HG02943 (cell line): ENCODE measurements at regions not wholly inside any gene's neighbourhood (a gene's known extent, or its start where the extent isn't known, plus 50 kb on each side); places are given as distances from the start of the nearest gene placed in this dataset.
"Not testable (repeated sequence)": the region's sequence is repeated elsewhere in the genome, so short reads cannot be mapped to it uniquely, and the experiment has no call there.

Experiments used
- ATAC-seq: cut with Tn5 transposase; IDR thresholded peaks from one replicate; pipeline ENCODE4 v1.9.1; 2021; ENCODE audit warnings: mild to moderate bottlenecking, low read depth, moderate library complexity; ENCODE audit not compliant: unreplicated experiment

GRCh38 chr20:47940101-47940813 lies 155.0 kb upstream of the SULF2 start:
- no peak for ATAC-seq

- ATAC-seq: no peak
These were observed 151.3 kb upstream of the SULF2 start for GRCh38 chr20:47936612-47937011.

- no peak for ATAC-seq
These were observed 149.5 kb upstream of the SULF2 start for GRCh38 chr20:47934761-47935160.

DNA sequence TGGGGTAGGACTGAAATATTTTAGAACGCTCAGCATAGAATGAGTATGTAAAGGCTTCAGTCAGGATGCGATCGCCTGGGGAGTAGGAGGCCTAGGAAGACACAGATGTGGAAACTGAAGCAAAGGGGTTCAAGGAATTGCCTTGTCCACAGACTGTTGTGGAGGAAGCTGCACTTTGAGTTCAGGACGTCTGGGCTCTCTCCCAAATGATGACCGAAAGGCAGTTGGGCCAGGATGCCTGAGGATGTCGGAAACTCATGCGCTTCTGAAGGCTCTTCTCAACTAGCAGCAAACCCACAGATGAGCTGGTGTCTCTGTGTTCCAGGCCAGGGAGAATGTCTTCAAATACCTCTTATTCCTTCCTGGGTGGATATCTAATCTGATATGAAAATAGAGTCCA lies 146.2 kb upstream of the SULF2 start:
- no peak for ATAC-seq

GRCh38 chr20:47931002-47931401 lies 145.7 kb upstream of the SULF2 start:
- ATAC-seq: no peak

DNA sequence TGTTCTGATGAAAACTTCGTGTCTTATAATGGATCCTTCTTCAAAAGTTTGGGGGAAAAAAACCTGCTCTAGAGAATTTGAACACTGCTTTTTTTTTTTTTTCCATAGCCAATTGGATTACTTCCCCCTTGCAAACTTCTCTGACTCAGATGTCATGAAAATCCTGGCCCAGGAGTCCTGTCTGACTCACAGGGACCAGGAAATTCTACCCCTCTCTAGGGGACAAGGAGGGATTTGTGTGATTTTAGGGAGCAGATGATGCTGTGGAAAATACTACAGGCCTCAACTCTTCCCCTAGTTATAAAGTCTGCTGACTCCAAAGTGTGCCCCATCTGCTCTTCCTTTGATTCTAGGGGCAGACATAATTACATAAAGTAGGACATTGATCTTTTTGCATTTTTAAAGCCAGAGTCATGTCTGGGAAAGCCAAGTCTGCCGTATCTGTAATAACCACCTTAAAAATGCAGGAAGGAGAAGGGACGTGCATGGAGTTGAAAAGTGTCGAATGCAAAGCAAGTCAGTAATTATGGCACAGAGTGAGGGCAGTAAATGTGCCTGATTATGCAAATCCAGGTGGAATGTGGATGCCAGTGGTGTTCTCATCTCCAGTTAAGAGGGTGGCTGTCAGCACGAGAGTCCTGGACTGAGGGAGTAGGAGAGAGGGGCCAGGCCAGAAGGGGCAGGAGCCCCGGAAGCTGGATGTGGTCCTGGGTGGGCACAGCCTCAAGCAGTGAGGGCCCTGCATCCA lies 144.3 kb upstream of the SULF2 start:
- no peak for ATAC-seq

- ATAC-seq: no peak
These were observed 142.7 kb upstream of the SULF2 start for GRCh38 chr20:47927944-47928343.

- ATAC-seq: no peak
These were observed 142.1 kb upstream of the SULF2 start for GRCh38 chr20:47927385-47927851.

DNA sequence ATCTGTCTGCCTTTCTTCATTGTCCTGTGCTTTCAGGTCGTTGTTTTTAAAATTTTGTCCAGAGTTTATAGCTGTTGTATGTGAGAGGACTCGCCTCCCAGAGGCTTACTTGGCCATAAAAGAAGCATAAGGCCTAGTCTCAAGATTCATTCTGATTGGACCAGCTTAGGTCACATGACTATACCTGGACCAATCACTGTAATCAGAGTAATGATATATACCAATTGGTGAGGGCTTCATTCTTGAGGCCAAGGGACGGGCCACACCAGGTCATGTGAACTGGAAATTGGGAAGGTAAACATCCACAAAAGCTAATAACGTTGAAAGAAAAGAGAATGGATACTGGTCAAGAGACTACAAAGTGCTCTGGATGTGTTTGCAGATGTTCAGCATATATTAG lies 141.4 kb upstream of the SULF2 start:
- ATAC-seq: no peak

DNA sequence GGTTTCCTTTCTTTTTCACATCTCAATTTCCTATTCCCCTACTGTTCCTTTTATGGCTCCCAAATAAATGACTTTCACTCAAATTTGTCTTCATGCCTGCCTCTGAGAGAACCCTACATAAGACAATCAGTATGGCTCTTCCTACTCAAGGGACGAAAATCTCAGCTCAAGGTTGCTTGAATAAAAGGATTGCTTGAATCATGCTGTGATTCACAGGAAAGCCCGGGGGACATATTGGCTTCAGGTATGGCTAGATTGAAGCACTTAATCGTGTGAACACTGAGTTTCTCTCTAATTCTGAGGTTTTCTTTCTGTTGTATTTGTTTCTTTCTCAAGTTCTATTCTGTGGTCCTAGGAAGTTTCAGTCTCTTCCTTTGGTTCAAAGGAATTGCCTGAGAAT lies 140.3 kb upstream of the SULF2 start:
- ATAC-seq: no peak

GRCh38 chr20:47922269-47922668 lies 137.0 kb upstream of the SULF2 start:
- ATAC-seq: no peak

DNA sequence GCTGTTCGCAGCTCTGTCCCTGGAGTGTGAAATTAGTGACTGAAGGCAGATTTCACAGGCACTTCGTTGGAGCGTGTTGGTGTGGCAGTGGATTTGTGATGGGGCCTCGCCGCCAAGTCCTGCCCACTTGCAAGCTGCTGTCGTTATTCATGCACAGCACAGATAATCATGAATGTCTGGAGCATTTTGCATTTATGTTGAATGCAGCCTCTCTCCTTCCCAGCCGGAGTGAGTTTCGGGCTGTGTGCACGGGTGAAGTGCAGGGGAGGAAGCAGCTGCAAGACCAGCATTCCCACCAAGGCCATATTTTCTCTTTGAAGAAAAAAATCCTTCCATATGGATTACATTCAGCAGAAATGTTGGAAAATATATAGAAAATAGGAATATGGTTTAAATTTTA lies 136.5 kb upstream of the SULF2 start:
- ATAC-seq: not testable (repeated sequence)

- ATAC-seq: no peak
These were observed 136.1 kb upstream of the SULF2 start for GRCh38 chr20:47921408-47921807.

- no peak for ATAC-seq
These were observed 132.3 kb upstream of the SULF2 start for GRCh38 chr20:47917549-47918070.

DNA sequence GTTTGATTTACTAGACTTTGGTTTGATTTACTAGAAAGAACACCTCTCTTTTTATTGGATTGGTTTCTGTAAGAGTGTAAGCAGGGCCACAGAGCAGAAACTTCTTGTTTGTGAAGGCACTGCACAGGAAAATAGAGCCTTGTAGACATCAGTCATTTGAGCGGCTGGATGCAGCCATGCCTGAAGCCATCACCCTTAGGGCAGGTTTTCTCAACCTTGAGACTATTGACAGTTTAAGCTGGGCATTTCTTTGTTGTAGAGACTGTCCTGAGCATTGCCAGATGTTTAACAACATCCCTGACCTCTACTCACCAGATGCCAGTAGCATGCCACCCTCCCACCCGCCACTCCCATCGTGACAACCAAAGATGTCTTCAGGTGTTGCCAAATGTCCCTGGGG lies 130.2 kb upstream of the SULF2 start:
- ATAC-seq: no peak

DNA sequence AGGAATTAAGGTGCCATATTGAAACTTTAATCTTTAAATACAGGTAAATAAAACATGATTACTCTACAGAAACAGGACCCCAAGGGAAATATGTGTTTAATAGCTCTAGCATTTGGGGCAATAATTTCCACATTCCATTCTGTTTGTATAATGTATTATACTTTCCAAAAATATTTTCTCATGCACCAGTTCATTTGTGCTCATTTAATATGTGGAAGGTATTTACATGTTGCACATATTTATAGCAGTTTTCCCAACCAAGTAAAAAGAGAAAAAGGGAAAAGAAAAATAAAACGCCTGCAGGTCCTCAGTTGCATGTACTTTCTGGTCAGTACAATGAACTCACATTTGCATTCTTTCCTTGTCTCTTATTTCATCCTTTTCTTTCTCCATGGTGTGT lies 129.5 kb upstream of the SULF2 start:
- ATAC-seq: no peak

- not testable (repeated sequence) for ATAC-seq
These were observed 127.7 kb upstream of the SULF2 start for GRCh38 chr20:47912786-47913501.

- not testable (repeated sequence) for ATAC-seq
These were observed 126.9 kb upstream of the SULF2 start for GRCh38 chr20:47912165-47912564.

- not testable (repeated sequence) for ATAC-seq
These were observed 124.6 kb upstream of the SULF2 start for GRCh38 chr20:47909696-47910369.

- not testable (repeated sequence) for ATAC-seq
These were observed 123.2 kb upstream of the SULF2 start for GRCh38 chr20:47908361-47909035.
